SK-MEL-5 (cell line): ENCODE measurements at regions not wholly inside any gene's neighbourhood (a gene's known extent, or its start where the extent isn't known, plus 50 kb on each side); places are given as distances from the start of the nearest gene placed in this dataset.

Source experiments
- DNase-seq: peaks from one replicate; pipeline ENCODE4 v3.0.0-alpha.2; 2016; ENCODE audit warnings: low read depth, low spot score
- in situ Hi-C: cut with HindIII; loops from 2 replicates; pipeline ENCODE4 v1.10.0; 2016; ENCODE audit warnings: low sequenced_read_pairs, high pct_unique_total_duplicates, low pct_unique_long_range_greater_than_20kb

DNA sequence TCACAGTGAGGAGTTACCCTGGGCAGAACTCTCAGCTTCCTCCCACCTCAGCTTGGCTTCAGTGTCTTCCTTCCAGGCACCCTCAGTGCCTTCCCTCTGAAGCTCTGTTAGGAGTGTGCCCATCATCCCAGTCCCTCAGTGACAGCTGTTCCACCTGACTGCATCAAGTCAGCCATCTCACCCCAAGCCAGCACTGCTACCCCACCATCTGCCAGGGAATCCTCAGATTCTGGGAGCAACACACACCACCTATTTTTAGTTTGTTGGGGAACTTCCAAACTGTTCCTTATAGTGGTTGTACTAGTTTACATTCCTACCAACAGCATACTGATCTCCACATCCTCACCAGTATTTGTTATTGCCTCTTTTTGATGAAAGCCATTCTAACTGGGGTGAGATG lies 182.9 kb downstream of the RELL1 start:
- DNase-seq = no peak
- in situ Hi-C loops = no loop called here

DNA sequence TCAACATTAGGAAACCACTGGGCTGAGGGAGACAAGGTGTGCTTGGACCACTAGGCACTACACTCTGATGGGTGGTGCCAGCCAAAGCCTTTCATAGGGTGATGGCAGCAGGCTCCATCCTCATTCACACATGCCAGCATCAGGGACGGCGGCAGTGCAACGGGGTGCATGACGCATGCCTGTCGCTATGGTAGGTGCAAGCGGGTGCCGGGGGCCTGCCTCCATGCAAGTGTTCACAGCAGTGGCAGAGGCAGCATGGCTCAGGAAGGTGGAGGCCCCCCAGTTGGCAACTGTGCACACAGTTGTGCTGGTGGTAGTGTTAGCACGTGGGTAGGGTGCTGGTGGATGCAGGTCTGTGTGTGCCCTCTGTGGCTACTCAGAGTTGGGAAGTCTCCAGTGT lies 184.1 kb downstream of the RELL1 start:
- in situ Hi-C loops = no loop called here
- DNase-seq = no peak
